Natural killer cell (primary cell): ENCODE measurements at regions not wholly inside any gene's neighbourhood (a gene's known extent, or its start where the extent isn't known, plus 50 kb on each side); places are given as distances from the start of the nearest gene placed in this dataset.
"Not testable (repeated sequence)": the region's sequence is repeated elsewhere in the genome, so short reads cannot be mapped to it uniquely, and the experiment has no call there.

ENCODE experiments used
- ATAC-seq, 3 donors: fragments of 150-1000 bp in 2 of 3; fragments of 200-7000 bp in 1 of 3; cut with Tn5 transposase; 1 replicate in 1 of 3; 2 replicates in 2 of 3; pipeline ENCODE4 v1.10.0; 2021; ENCODE audit warnings: mild to moderate bottlenecking in 2 of 3, moderate library complexity in 2 of 3
- DNase-seq, 2 donors: peaks; one replicate each; pipeline versions ENCODE4 v3.0.0 to v3.0.0-alpha.2; 2013 to 2021; ENCODE audit warnings: mixed read lengths in 1 of 2
- H3K27ac ChIP-seq: one replicate; pipeline ENCODE4 v1.5.1; 2013; ENCODE audit warnings: mild to moderate bottlenecking, low read length
- H3K27me3 ChIP-seq: one replicate; pipeline ENCODE4 v1.6.1; 2013; ENCODE audit warnings: low read length; ENCODE audit not compliant: control insufficient read depth, insufficient read depth
- H3K36me3 ChIP-seq: one replicate; pipeline ENCODE4 v1.6.1; 2013; ENCODE audit warnings: low read length; ENCODE audit not compliant: control insufficient read depth, insufficient read depth
- H3K4me1 ChIP-seq: one replicate; pipeline ENCODE4 v1.6.1; 2013; ENCODE audit warnings: low read length; ENCODE audit not compliant: control insufficient read depth, insufficient read depth
- H3K4me3 ChIP-seq: one replicate; pipeline ENCODE4 v1.5.1; 2013; ENCODE audit warnings: low read length
- H3K9me3 ChIP-seq: one replicate; pipeline ENCODE4 v1.6.1; 2013; ENCODE audit warnings: low read length; ENCODE audit not compliant: control insufficient read depth, insufficient read depth
- H3K27ac Mint-ChIP-seq, 2 donors: one replicate each; pipeline ENCODE4 v1.8.0; 2022; ENCODE audit warnings: mild to moderate bottlenecking in 2 of 2, mixed read lengths in 2 of 2, moderate library complexity in 1 of 2
- H3K27me3 Mint-ChIP-seq, 2 donors: one replicate each; pipeline ENCODE4 v1.8.0; 2022; ENCODE audit warnings: low read depth in 2 of 2, mixed read lengths in 2 of 2
- H3K36me3 Mint-ChIP-seq: one replicate; pipeline ENCODE4 v1.8.0; 2022; ENCODE audit warnings: mixed read lengths
- H3K4me1 Mint-ChIP-seq, 2 donors: one replicate each; pipeline ENCODE4 v1.8.0; 2022; ENCODE audit warnings: mixed read lengths in 2 of 2
- H3K4me3 Mint-ChIP-seq: one replicate; pipeline ENCODE4 v1.8.0; 2022; ENCODE audit warnings: mild to moderate bottlenecking, moderate library complexity, mixed read lengths
- H3K9me3 Mint-ChIP-seq, 2 donors: one replicate each; pipeline ENCODE4 v1.8.0; 2022; ENCODE audit warnings: mixed read lengths in 2 of 2
- WGBS: methylation state at CpG from one replicate; pipeline ENCODE4 v1.1.7; 2013; ENCODE audit warnings: missing lambda C conversion rate; ENCODE audit not compliant: insufficient coverage; 5-methylcytosine and 5-hydroxymethylcytosine counted together
- intact Hi-C: fragments of 100-400 bp; cut with micrococcal nuclease; formaldehyde crosslinking; loops from one replicate; pipeline ENCODE4 v1.14.2; 2022

GRCh38 chr11:67884761-67885558, 118.9 kb downstream of the UNC93B1 start:
- H3K27ac ChIP-seq: peak overlapping the region; percentile 11
- H3K27ac Mint-ChIP-seq, H3K9me3 ChIP-seq, intact Hi-C loops, H3K27me3 ChIP-seq, H3K4me3 ChIP-seq, H3K4me1 Mint-ChIP-seq, H3K4me1 ChIP-seq, H3K9me3 Mint-ChIP-seq, H3K36me3 ChIP-seq, ATAC-seq, H3K36me3 Mint-ChIP-seq: not testable (repeated sequence)
- H3K4me3 Mint-ChIP-seq: peak overlapping the region; percentile 17
- DNase-seq: peak in 1 of 2 donors; percentile 60
- peaks cover 18 to 39% of the 10 kb centered on the region in 2 donors for H3K27me3 Mint-ChIP-seq
- WGBS: 47% methylated on average over 16 of the region's 18 CpGs

DNA sequence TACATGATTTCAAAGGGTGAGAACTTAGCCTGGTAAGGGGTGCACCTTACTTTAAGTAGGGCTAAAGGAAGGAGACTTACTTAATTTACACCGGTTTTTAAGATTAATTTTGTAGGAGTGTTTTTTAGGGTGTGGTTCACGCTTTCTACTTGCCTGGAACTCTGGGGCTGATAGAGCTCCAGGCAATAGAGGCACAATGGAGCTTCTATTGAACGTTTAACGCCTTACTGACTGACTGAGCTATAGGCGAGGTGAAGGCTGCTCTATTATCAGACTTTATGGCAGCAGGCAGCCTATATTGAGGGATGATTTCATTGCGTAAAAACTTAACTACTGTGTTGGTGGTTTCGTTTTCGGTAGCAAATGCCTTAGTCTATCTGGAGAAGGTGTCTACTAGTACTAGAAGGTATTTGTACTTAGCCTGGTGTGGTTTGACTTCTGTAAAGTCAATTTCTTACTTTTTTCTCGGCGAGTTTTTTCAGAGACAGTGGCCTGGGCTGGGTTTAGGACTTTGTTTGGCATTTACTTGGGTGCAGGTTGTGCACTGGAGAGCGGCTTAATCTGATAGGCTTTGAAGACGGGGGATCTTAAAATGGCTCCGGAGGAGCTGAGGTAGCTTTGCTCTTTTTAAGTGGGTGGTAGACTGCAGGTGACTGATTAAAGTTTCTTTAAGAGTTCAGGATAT, 119.7 kb downstream of the UNC93B1 start:
- intact Hi-C loops, H3K4me1 ChIP-seq, H3K36me3 ChIP-seq, H3K9me3 ChIP-seq, H3K9me3 Mint-ChIP-seq, ATAC-seq, H3K4me3 Mint-ChIP-seq, H3K27me3 ChIP-seq, H3K36me3 Mint-ChIP-seq, H3K4me3 ChIP-seq, H3K27ac Mint-ChIP-seq, H3K4me1 Mint-ChIP-seq: not testable (repeated sequence)
- 80% methylated on average over 11 of the region's 13 CpGs for WGBS
- H3K27me3 Mint-ChIP-seq: peaks cover 18 to 39% of the 10 kb centered on the region in 2 donors
- peak overlapping the region; percentile 11 for H3K27ac ChIP-seq
- peak in 1 of 2 donors; percentile 40 for DNase-seq

- H3K27ac ChIP-seq, H3K4me1 Mint-ChIP-seq, ATAC-seq, H3K4me3 Mint-ChIP-seq, intact Hi-C loops, H3K27me3 ChIP-seq, H3K9me3 Mint-ChIP-seq, H3K9me3 ChIP-seq, H3K4me1 ChIP-seq, H3K36me3 ChIP-seq, DNase-seq, H3K36me3 Mint-ChIP-seq, H3K27ac Mint-ChIP-seq, H3K4me3 ChIP-seq: not testable (repeated sequence)
- WGBS: 87% methylated on average over 9 of the region's 9 CpGs
- H3K27me3 Mint-ChIP-seq: peaks cover 18 to 30% of the 10 kb centered on the region in 2 donors
Measured at GRCh38 chr11:67882304-67882703, 121.6 kb downstream of the UNC93B1 start.

DNA sequence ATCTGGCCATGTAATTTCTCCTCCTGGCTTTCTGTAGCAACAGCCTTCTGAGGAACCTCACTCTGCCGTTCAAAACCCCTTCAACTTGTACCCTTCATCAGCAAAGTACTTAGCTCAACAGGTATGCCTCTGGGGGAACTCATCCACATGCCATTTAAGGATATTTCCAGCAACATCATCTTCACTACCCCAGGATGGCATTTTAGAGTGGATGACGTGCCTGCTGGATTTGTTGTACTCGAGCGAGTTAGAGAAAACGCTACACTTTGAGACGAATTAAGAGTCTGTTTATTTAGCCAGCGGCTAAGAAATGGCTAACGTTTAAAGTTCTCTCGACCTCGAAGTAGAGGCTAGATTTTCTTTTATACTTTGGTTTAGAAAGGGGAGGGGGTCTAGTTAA, 122.1 kb downstream of the UNC93B1 start:
- ATAC-seq, H3K4me1 ChIP-seq, H3K4me1 Mint-ChIP-seq, DNase-seq, H3K4me3 Mint-ChIP-seq, H3K9me3 ChIP-seq, H3K27ac ChIP-seq, H3K9me3 Mint-ChIP-seq, H3K4me3 ChIP-seq, H3K36me3 ChIP-seq, intact Hi-C loops, H3K27me3 ChIP-seq, H3K27ac Mint-ChIP-seq, H3K36me3 Mint-ChIP-seq: not testable (repeated sequence)
- 94% methylated on average over 10 of the region's 10 CpGs for WGBS
- peaks cover 16 to 25% of the 10 kb centered on the region in 2 donors for H3K27me3 Mint-ChIP-seq

GRCh38 chr11:67880594-67881196, 123.2 kb downstream of the UNC93B1 start:
- H3K4me1 ChIP-seq, H3K4me3 ChIP-seq, H3K4me1 Mint-ChIP-seq, DNase-seq, H3K4me3 Mint-ChIP-seq, H3K9me3 ChIP-seq, H3K27ac ChIP-seq, H3K27me3 ChIP-seq, H3K9me3 Mint-ChIP-seq, ATAC-seq, H3K36me3 Mint-ChIP-seq, H3K36me3 ChIP-seq, intact Hi-C loops, H3K27ac Mint-ChIP-seq: not testable (repeated sequence)
- H3K27me3 Mint-ChIP-seq: peaks cover 11 to 16% of the 10 kb centered on the region in 2 donors
- WGBS: 87% methylated on average over 7 of the region's 8 CpGs

GRCh38 chr11:67878666-67879065, 125.2 kb downstream of the UNC93B1 start:
- WGBS: 100% methylated on average over 3 of the region's 3 CpGs
- H3K4me1 Mint-ChIP-seq, H3K4me3 Mint-ChIP-seq, intact Hi-C loops, H3K27ac Mint-ChIP-seq, H3K27me3 ChIP-seq, H3K36me3 Mint-ChIP-seq, H3K9me3 ChIP-seq, DNase-seq, H3K9me3 Mint-ChIP-seq, H3K27ac ChIP-seq, ATAC-seq, H3K27me3 Mint-ChIP-seq, H3K36me3 ChIP-seq, H3K4me3 ChIP-seq, H3K4me1 ChIP-seq: not testable (repeated sequence)

DNA sequence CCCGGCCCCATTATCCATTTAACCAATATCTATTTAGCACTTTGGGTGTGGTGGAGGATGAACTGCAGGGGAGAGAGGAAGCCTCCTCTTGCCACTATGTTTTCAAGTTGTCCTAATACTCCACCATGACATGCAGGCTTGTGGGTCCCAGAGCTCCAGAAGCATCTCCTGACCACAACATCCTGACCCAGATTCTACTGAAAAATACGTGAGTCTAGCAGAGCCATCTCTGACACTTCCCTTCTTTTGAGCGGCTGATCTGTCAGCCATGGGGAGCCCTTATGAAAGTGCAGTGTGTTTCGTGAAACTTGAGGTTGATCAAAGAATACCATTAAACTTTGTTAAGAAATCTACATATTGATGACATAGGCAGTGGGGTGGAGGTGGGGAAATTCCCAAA, 126.6 kb downstream of the UNC93B1 start:
- WGBS: 10% methylated on average over 1 of the region's 4 CpGs
- H3K27ac ChIP-seq, H3K4me1 Mint-ChIP-seq, H3K27ac Mint-ChIP-seq, H3K4me3 Mint-ChIP-seq, H3K9me3 Mint-ChIP-seq, H3K36me3 ChIP-seq, H3K9me3 ChIP-seq, H3K4me3 ChIP-seq, H3K36me3 Mint-ChIP-seq, H3K27me3 Mint-ChIP-seq, H3K4me1 ChIP-seq, ATAC-seq, H3K27me3 ChIP-seq, intact Hi-C loops: not testable (repeated sequence)
- peak in 1 of 2 donors; percentile 11 for DNase-seq
